ENCODE measurements at regions not wholly inside any gene's neighbourhood (a gene's known extent, or its start where the extent isn't known, plus 50 kb on each side); places are given as distances from the start of the nearest gene placed in this dataset.
"Not testable (repeated sequence)": the region's sequence is repeated elsewhere in the genome, so short reads cannot be mapped to it uniquely, and the experiment has no call there.

DNA sequence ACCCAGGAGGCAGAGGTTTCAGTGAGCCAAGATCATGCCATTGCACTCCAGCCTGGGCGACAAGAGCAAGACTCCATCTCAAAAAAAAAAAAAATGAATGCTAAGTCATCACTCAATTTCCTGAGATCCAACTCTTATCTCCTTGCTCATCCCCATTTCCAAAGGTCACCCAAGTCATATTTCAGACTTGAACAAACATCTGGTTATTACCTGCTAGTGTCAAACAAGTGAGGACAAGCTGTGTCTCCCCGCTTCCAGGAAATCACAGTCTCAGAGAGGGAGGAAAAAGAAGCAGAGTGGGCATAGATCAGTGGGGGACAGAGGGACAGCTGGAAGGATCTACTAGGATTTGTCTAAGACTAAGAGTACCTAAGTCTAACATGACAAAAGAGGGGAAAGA, 147.5 kb upstream of the FUNDC1 start:
- TF ChIP-seq, protein P1, sequence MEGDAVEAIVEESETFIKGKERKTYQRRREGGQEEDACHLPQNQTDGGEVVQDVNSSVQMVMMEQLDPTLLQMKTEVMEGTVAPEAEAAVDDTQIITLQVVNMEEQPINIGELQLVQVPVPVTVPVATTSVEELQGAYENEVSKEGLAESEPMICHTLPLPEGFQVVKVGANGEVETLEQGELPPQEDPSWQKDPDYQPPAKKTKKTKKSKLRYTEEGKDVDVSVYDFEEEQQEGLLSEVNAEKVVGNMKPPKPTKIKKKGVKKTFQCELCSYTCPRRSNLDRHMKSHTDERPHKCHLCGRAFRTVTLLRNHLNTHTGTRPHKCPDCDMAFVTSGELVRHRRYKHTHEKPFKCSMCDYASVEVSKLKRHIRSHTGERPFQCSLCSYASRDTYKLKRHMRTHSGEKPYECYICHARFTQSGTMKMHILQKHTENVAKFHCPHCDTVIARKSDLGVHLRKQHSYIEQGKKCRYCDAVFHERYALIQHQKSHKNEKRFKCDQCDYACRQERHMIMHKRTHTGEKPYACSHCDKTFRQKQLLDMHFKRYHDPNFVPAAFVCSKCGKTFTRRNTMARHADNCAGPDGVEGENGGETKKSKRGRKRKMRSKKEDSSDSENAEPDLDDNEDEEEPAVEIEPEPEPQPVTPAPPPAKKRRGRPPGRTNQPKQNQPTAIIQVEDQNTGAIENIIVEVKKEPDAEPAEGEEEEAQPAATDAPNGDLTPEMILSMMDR (IDR thresholded peaks at IDR 0.05; ENCODE audit: insufficient read depth, low read depth, low read length), result no peak
- CTCF ChIA-PET, result no interaction called here
- Histone ChIP-seq H3K36me3 (ENCODE audit: control insufficient read depth, insufficient read depth, low read length) (no peaks in the 10 kb centered on the region), H3K4me3 (ENCODE audit: low read depth, low read length) (no peak overlapping the region), H3K27me3 (ENCODE audit: control insufficient read depth, insufficient read depth, low read length) (no peaks in the 10 kb centered on the region; the same call in 1 of the 2 replicates)
- DNase-seq (ENCODE audit: low read depth), result no peak
- POLR2A ChIA-PET, result no interaction called here

DNA sequence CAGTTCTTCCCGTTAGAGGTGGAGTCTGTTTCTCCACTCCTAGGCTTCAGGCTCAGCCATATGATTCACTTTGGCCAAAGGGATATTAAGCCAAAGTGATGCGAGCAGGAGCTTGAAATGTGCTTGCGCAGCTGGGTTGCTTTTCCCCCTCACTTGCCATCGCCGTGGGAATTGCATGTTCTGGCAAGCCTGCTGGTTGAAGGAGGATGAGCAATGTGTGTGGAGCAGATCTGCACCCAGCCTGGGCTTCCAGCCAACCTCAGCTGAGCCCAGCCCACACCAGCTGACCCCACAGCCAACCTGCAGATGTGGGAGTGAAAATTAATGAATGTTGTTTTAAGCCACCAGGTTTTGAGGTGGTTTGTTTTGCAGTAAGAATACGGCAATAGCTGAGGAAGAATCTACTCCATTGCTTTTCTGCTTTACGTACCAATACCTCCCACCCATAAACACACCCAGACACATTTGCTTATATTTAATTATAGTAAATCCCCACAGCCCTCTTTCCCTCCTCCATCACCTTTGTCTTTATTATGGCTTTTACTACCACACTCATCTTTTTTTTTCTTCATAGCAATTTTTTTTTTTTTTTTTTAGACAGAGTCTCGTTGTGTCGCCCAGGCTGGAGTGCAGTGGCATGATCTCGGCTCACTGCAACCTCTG, 132.8 kb upstream of the FUNDC1 start:
- Histone ChIP-seq H3K27me3 (ENCODE audit: control insufficient read depth, insufficient read depth, low read length) (no peaks in the 10 kb centered on the region), H3K36me3 (ENCODE audit: control insufficient read depth, insufficient read depth, low read length) (no peaks in the 10 kb centered on the region), H3K4me3 (ENCODE audit: low read depth, low read length) (no peak overlapping the region)
- ChIA-PET POLR2A (no interaction called here), CTCF (no interaction called here)
- TF ChIP-seq, protein P1 (IDR thresholded peaks at IDR 0.05; ENCODE audit: insufficient read depth, low read depth, low read length), result no peak
- peak; percentile 26 for DNase-seq (ENCODE audit: low read depth)

DNA sequence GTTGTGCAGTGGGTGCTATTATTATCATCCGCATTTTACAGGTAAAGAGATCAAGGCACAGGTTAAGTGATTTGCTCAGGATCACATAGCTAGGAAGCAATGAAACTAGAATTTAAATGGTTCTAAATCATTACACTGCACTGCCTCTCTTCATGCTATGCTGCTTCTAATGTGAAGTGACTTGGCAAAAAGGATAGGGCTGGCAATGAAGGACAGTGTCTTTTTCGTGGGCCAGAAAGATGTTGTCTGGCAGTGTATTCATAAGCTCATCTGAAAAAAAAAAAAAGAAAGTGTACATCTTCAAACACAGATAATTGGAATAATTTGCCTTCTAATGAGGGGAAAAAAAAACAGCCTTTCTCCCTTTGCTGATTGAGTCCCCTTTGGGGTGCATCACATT, 132.2 kb upstream of the FUNDC1 start:
- CTCF ChIA-PET, result no interaction called here
- DNase-seq (ENCODE audit: low read depth), result no peak
- no peak overlapping the region for H3K4me3 ChIP-seq (ENCODE audit: low read depth, low read length)
- no peaks in the 10 kb centered on the region for H3K36me3 ChIP-seq (ENCODE audit: control insufficient read depth, insufficient read depth, low read length)
- TF ChIP-seq, protein P1 (IDR thresholded peaks at IDR 0.05; ENCODE audit: insufficient read depth, low read depth, low read length), result no peak
- POLR2A ChIA-PET, result no interaction called here
- no peaks in the 10 kb centered on the region for H3K27me3 ChIP-seq (ENCODE audit: control insufficient read depth, insufficient read depth, low read length)

DNA sequence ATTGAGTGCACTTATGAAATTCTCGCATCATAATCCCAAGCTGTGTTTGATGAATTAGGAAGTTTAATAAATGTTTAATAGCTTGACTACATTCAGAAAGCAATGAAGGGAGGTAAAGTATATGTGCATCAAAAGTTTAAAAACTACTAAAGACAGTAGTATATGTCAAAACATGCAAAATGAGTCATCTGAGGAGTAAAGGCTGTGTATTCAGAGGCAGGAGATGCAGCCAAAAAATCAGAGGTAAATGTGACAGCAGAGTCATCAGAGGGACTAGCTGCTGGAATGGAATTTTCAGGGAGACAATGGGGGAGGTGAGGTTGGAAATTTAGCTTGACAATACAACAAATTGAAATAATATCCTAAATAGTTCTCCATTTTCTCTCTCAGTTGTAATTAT, 127.0 kb upstream of the FUNDC1 start:
- H3K4me3 ChIP-seq (ENCODE audit: low read depth, low read length), result no peak overlapping the region
- TF ChIP-seq, protein P1 (IDR thresholded peaks at IDR 0.05; ENCODE audit: insufficient read depth, low read depth, low read length), result no peak
- no peaks in the 10 kb centered on the region for H3K27me3 ChIP-seq (ENCODE audit: control insufficient read depth, insufficient read depth, low read length)
- DNase-seq (ENCODE audit: low read depth), result no peak
- H3K36me3 ChIP-seq (ENCODE audit: control insufficient read depth, insufficient read depth, low read length), result no peaks in the 10 kb centered on the region
- ChIA-PET POLR2A (no interaction called here), CTCF (no interaction called here)

DNA sequence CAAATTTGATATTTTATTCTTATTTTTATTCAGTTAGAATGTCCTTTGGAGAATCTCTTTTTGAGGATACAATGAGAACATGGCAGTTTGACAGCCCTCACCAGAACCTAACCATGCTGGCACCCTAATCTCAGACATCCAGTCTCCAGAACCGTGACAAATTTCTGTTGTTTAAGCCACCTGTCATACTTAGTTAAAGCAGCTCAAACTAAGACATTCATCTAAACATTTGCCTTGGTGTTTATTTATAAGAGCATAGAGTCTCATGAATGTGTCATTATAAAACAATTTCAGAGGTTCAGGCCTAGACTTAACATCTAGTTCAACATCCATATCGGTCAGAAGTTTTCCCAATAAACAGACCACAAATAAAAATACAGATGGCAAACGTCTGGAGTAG, 125.1 kb upstream of the FUNDC1 start:
- TF ChIP-seq, protein P1 (IDR thresholded peaks at IDR 0.05; ENCODE audit: insufficient read depth, low read depth, low read length), result no peak
- no peak for DNase-seq (ENCODE audit: low read depth)
- H3K36me3 ChIP-seq (ENCODE audit: control insufficient read depth, insufficient read depth, low read length), result no peaks in the 10 kb centered on the region
- H3K27me3 ChIP-seq (ENCODE audit: control insufficient read depth, insufficient read depth, low read length), result no peaks in the 10 kb centered on the region
- CTCF ChIA-PET, result no interaction called here
- POLR2A ChIA-PET, result no interaction called here
- no peak overlapping the region for H3K4me3 ChIP-seq (ENCODE audit: low read depth, low read length)

DNA sequence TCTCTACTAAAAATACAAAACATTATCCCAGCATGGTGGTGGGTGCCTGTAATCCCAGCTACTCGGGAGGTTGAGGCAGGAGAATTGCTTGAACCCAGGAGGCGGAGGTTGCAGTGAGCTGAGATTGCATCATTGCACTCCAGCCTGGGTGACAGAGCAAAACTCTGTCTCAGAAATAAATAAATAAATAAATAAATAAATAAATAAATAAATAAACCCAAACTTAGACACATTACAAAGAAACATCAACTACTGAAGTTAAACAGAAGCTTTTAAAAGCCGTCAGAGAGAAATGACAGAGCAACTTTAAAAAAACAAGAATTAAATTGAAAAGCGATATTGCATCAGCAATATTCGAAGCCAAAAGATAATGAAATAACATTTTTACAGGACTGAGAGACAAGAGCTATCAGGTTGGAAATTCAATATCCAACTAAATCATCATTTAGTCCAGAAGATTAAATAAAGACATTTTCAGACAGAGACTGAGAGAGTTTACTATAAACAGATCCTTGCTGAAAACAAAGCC, 115.1 kb upstream of the FUNDC1 start:
- H3K27me3 ChIP-seq (ENCODE audit: control insufficient read depth, insufficient read depth, low read length); H3K36me3 ChIP-seq (ENCODE audit: control insufficient read depth, insufficient read depth, low read length); POLR2A ChIA-PET; CTCF ChIA-PET; H3K4me3 ChIP-seq (ENCODE audit: low read depth, low read length); DNase-seq (ENCODE audit: low read depth): not testable (repeated sequence)
